ENCODE measurements at regions not wholly inside any gene's neighbourhood (a gene's known extent, or its start where the extent isn't known, plus 50 kb on each side); places are given as distances from the start of the nearest gene placed in this dataset.
"Not testable (repeated sequence)": the region's sequence is repeated elsewhere in the genome, so short reads cannot be mapped to it uniquely, and the experiment has no call there.

DNA sequence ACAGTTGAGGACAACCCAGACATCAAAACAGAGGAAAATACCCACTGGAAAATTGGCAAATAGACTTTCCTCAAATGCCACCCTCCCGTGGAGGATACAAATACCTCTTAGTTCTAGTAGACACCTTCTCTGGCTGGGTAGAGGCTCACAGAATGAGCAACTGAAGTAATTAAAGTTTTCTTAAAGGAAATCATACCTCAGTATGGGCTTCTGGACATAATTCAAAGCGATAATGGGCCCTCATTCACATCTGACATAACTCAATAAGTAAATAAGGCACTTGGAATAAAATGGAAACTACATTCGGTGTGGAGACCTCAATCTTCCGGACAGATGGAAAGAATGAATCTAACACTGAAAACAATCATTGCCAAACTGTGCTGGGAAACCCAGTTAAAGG is 115.2 kb upstream of the PLCL2 start:
- DNase-seq (ENCODE audit: low spot score), result no peak

DNA sequence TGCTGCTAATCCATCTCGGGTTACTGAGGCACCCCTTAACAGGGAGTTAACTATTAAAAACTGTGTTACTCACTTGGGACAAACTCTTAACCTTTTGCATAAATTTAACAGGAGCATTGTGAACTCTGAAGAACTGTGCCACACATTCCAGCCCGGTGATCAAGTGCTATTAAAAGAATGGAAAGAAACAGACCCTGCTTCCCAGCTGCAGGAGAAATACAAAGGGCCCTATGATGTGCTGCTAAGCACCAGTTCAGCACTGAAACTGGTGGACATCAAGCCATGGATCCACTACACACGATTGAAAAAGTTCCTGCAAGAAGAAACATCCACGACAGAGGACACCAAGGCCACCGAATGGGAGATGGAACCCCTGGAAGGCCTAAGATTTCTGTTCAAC is 114.7 kb upstream of the PLCL2 start:
- no peak for DNase-seq (ENCODE audit: low spot score)

- no peak for DNase-seq (ENCODE audit: low spot score)
Observed at GRCh38 chr3:16770792-16771191, 114.0 kb upstream of the PLCL2 start.

GRCh38 chr3:16773594-16773993 is 111.2 kb upstream of the PLCL2 start:
- DNase-seq (ENCODE audit: low spot score), result not testable (repeated sequence)

DNA sequence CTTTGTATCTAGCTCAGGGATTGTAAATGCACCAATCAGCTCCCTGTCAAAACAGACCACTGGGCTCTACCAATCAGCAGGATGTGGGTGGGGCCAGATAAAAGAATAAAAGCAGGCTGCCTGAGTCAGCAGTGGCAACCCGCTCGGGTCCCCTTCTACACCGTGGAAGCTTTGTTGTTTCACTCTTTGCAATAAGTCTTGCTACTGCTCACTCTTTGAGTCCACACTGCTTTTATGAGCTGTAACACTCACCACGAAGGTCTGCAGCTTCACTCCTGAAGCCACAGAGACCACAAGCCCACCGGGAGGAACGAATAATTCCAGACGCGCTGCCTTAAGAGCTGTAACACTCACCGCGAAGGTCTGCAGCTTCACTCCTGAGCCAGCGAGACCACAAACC is 110.2 kb upstream of the PLCL2 start:
- not testable (repeated sequence) for DNase-seq (ENCODE audit: low spot score)

DNA sequence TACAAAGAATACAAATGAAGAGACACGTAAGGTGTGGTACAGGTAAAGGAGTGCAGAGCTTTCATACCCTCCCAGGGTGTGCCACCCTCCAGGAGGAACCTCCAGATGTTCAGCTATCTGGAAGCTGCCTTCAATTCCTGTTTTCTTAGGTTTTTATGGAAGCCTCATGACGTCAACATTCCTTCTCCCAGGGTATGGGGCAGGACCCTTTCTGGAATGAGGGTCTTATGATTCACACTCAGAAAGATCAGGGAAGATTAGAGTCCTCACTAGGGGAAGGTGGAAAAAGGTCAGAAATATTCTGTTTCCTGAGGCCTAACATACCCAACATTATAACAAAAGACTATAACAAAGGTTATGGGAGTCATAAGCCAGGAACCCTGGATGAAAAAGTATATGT is 99.8 kb upstream of the PLCL2 start:
- DNase-seq (ENCODE audit: low spot score), result no peak

- DNase-seq (ENCODE audit: low spot score), result no peak
Observed at GRCh38 chr3:16785465-16785864, 99.3 kb upstream of the PLCL2 start.

- DNase-seq (ENCODE audit: low spot score), result no peak
Observed at GRCh38 chr3:16788440-16789056, 96.2 kb upstream of the PLCL2 start.

DNA sequence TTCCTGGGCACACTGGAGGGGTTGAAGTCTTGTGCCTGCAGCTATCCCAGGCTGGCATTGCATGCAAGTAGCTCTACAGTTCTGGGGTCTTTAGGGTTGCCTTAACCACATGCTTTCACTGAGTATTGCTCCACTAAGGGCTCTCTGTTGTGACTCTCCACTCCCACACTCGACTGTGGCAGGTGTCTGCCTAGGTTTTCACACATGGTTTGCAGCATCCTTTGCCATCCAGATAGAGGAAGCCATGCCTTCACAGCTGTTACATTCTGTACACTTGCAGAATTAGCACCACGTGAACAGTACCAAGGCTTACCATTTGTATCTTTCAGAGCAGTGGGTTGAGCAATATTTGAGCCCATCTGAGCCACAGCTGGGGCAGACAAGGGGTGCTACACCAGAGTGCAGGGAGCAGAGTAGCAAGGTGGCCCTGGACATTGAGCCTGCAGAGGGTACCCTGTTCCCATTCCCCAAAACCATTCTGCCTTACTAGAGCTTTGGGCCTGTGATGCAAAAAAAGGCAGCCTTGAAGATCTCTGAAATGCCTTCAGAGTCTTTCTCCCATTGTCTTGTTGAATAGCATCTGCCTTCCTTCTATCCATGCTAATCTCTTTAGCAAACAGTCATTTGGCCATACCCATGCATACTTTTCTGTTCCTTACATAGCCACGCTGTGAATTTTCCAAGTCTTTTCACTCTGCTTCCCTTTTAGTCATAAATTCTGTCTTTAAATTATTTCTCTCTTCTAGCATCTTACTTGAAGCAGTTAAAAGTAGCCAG is 95.2 kb upstream of the PLCL2 start:
- DNase-seq (ENCODE audit: low spot score), result no peak

DNA sequence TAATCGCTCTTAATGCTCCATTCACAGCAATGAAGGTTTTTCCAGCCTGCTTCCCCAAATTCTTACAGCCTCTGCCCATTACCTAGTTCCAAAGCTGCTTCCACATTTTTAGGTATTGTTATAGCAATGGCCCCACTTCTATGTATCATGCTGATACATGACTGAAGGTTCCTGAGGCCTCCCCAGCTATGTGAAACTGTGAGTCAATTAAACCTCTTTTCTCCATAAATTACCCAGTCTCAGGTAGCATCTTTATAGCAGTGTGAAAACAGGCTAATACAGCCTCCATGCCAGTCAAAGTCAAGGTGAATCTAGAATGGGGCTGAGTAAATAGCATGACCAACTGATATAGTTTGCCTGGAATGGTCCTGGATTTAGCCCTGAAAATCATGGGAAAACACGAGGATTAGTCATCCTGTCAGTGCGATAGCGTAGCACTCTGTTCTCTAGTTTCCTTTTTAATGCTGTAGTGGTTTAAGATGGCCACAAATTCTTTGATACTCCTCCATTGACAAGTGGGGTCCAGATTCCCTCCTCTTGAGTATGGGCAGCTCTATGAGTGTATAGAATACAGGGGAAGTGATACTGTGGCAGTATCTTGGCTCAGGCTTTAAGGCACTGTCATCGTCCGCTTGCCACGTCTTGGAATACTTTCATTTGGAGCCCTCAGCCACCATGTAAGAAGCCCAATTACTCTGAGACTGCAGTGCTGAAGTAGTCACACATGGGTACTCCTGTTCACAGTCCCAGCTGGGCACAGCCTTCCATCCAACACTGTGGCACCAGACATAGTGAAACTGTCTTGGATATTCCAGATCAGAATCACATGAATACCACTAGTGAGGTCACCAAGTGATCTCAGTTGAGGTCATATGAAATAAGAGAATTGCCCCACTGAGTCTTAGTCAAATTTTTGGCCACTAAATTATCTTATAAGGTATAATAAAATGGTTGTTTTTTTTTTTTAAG is 94.0 kb upstream of the PLCL2 start:
- no peak for DNase-seq (ENCODE audit: low spot score)

DNA sequence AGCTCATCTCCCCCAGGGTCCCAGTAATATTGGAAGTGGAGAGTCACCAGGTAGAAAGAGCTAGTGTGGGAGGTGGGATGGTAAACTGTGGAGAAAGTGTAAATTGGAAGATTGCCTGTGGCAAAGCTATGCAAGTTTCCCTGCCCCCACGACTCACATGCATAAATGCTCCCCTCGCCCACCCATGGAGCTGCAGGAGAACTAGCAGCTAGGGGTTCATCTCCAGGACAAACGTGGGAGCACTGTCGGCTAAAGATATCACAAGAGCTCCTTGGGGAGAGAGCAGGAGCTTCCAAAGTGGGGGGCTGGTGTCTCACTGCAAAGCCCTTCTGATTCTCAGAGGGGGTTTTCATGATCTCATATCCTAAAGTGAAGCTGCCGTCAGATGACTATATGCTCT is 91.4 kb upstream of the PLCL2 start:
- no peak for DNase-seq (ENCODE audit: low spot score)

DNA sequence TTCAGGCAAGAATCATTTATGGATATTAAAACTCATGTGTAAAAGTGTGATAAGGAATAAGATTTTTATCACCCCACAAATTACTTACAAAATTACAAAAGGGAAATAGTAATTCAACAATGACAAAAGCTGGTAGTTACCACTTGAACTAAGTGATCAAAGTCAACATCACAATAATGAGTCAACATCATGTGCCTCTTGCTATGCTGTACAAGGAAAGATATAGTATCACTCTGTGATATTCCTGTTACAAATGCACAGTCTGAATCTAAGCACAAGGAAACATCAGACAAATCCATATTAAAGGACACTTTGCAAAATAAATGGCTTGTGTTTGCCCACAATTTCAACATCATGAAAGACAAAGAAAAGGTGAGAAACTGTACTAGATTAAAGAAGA is 90.5 kb upstream of the PLCL2 start:
- no peak for DNase-seq (ENCODE audit: low spot score)

DNA sequence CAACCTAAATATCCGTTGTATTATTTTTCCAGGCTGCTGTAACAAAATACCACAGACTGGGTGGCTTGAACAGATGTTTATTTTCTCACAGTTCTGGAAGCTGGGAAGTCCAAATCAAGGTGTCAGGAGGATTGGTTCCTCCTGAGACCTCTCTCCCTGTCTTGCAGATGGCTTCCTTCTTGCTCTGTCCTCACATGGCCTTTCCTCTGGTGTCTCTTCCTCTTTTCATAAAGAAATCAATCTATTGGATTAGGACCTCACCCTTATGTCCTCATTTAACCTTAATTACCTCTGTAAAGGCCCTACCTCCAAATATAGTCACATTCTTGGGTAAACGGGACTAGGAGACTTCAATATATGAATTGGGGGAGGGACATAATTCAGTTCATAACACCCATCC is 89.2 kb upstream of the PLCL2 start:
- DNase-seq (ENCODE audit: low spot score), result no peak

- no peak for DNase-seq (ENCODE audit: low spot score)
Observed at GRCh38 chr3:16797831-16798230, 86.9 kb upstream of the PLCL2 start.

DNA sequence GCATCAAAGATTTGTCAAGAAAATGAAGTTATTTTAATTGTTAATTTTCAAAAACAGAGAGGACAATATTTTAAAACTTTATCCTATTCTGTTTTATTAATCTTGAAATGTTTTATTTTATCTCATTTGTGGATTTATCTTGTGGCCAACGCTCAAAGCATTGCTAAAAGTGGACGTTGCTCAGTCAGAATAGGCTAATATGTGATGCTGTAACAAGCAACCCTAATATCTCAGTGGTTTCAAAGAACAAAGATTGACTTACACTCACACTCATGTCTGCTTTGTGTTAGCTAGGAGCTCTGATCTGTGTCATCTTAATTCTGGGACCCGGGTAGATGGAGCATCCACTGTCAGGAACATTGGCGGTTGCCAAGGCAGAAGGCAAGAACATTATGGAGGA is 86.0 kb upstream of the PLCL2 start:
- DNase-seq (ENCODE audit: low spot score), result no peak

DNA sequence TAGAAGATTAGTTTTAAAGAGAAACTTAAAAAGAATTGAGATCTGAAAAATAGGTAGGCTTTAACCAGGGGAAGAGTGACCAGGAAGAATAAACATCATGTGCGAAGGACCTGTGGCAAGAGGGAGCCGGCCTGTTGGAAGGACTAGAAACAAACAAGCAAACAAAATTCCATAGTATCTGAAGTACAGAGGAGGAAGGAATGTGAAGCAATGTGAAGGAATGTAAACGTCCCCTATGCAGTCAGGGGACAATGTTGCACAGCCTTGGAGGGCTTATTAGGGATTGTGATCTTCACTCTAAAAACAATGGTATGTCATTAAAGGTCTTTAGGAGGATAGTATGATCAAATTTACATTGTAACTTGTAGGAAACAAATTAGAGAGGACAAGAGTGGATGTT is 84.4 kb upstream of the PLCL2 start:
- no peak for DNase-seq (ENCODE audit: low spot score)

DNA sequence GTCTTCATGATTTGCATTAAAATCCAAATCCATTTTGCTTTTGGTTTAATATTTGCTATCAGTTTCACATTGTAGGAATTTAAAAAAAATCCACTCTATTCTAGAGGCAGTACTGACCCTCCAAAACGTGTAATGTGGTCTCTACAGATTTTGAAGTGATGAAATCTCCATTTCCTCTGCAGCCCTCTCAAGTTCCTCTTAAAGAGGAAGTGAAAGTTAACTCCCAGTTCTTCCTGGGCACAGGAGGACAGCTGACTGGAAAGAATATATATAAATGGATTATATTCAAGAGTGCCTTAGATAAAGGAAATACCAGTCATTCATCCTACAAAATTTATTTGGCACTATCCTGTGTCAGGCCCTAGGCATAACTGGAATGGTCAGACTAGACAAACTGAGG is 83.5 kb upstream of the PLCL2 start:
- no peak for DNase-seq (ENCODE audit: low spot score)

DNA sequence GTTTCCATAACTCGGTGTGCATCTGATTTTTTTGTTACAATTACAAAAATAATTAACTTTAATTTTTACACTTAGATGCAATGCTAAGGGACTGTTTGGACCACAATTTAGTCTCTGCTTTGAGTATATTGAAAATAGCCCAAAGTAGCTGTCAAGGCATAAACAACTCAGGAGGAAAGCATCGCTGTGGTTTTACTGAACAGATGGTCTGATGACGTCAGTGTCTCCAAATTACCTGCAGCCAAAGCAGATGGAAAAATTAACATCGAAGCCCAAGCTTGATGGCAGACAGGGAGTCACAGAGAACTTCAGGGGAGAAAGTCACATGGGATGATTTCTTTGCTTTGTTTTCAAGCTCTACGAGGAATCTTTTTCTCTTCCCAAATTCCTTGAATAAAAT is 83.1 kb upstream of the PLCL2 start:
- DNase-seq (ENCODE audit: low spot score), result no peak

DNA sequence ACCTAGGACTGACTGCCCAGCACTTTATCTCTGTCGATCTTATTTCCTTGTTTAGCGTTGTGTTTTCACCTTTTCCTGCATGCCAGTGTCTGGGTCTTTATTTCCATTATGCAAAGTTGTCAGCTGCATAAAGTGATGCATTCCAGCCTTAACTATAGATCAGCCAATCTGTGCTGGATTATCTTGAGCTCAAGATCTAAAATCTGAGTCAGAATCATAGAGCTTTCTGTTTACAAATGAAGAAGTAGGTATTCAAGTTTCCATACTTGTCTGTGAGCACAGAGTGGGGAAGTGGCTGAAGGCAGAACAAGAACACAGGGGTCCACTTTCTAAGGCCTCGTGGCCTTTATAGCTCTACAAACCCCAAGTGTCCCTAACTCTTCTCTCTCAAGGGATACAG is 82.4 kb upstream of the PLCL2 start:
- no peak for DNase-seq (ENCODE audit: low spot score)

DNA sequence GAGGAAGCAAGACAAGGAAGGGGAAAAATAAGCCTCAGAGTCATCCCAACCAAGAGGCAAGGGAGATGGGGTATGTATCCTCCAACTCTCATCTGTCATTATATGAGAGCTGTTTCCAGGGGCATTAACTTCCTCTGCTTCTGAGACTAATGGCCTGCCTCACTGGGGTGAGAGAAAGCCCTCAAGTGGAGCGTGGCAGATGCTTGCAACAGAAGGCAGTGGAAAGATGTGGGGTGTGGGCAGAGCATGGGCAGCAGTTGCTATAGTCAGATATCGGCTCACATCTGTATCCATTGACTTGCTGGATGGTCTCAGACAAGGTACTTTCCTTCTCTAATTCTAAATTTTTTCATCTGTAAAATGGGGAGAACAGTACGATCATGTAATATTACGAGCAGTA is 81.7 kb upstream of the PLCL2 start:
- DNase-seq (ENCODE audit: low spot score), result no peak

DNA sequence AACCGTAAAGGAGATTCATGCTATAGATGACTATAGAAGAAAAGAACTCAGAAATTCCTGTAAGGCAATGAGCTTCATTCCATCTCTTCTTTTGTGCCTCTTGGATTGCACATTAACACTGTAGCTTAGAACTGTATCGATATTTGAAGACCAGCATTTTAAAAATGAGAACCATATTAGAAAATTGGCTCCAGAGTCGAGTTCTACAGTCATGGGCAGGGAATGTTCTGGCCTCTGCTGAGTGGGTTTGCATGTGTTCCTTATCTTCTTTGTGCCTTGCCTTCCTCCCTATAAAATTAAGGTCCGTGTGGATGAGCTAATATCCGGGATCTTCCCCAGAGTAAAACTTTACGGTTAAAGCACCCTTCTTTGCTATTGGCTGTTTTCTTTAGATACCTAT is 77.4 kb upstream of the PLCL2 start:
- no peak for DNase-seq (ENCODE audit: low spot score)

- DNase-seq (ENCODE audit: low spot score), result no peak
Observed at GRCh38 chr3:16808393-16809107, 76.2 kb upstream of the PLCL2 start.

All from ecto neural progenitor cell (in vitro differentiated cells).